ENCODE measurements at regions not wholly inside any gene's neighbourhood (a gene's known extent, or its start where the extent isn't known, plus 50 kb on each side); places are given as distances from the start of the nearest gene placed in this dataset.

DNA sequence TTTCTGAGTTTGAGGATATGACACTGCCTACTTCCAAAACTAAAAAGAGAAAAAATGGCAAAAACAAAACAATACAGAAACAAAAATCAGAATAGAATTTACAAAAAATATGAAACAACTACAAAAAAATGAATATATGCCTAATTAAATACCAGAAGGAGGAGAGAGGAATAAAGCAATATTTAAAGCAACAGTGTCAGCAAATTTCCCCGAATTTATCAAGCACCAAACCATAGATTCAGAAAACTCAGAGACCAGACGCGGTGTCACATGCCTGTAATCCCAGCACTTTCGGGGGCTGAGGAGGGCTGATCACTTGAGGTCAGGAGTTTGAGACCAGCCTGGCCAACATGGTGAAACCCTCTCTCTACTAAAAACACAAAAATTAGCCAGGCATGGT lies 1360.9 kb downstream of the SI start:
- TF ChIP-seq POLR2A (IDR thresholded peaks at IDR 0.05; ENCODE audit: low read depth, low read length): no peak
- TF ChIP-seq POLR2AphosphoS5 (IDR thresholded peaks at IDR 0.05; ENCODE audit: insufficient read depth, low read depth, low read length): no peak
- TF ChIP-seq, protein P1, sequence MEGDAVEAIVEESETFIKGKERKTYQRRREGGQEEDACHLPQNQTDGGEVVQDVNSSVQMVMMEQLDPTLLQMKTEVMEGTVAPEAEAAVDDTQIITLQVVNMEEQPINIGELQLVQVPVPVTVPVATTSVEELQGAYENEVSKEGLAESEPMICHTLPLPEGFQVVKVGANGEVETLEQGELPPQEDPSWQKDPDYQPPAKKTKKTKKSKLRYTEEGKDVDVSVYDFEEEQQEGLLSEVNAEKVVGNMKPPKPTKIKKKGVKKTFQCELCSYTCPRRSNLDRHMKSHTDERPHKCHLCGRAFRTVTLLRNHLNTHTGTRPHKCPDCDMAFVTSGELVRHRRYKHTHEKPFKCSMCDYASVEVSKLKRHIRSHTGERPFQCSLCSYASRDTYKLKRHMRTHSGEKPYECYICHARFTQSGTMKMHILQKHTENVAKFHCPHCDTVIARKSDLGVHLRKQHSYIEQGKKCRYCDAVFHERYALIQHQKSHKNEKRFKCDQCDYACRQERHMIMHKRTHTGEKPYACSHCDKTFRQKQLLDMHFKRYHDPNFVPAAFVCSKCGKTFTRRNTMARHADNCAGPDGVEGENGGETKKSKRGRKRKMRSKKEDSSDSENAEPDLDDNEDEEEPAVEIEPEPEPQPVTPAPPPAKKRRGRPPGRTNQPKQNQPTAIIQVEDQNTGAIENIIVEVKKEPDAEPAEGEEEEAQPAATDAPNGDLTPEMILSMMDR (IDR thresholded peaks at IDR 0.05; ENCODE audit: extremely low read depth in 1 of 2, insufficient read depth in 1 of 2, low read depth in 1 of 2, low read length in 2 of 2): no peak
- no peak for TF ChIP-seq EZH2 (IDR thresholded peaks at IDR 0.05; ENCODE audit: borderline replicate concordance, low read depth, low read length, severe bottlenecking)
- TF ChIP-seq, protein P2, sequence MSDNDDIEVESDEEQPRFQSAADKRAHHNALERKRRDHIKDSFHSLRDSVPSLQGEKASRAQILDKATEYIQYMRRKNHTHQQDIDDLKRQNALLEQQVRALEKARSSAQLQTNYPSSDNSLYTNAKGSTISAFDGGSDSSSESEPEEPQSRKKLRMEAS (IDR thresholded peaks at IDR 0.05; ENCODE audit: insufficient read depth, insufficient read length): no peak
- no peak for TF ChIP-seq JUN (IDR thresholded peaks at IDR 0.05; ENCODE audit: borderline replicate concordance, insufficient read depth, insufficient read length, low read depth)

All from endothelial cell of umbilical vein (primary cell).